GM12872 (cell line): ENCODE measurements at regions not wholly inside any gene's neighbourhood (a gene's known extent, or its start where the extent isn't known, plus 50 kb on each side); places are given as distances from the start of the nearest gene placed in this dataset.

ENCODE experiments used
- TF ChIP-seq, protein P1 (sequence below): IDR thresholded peaks from 3 replicates; pipeline ENCODE4 v1.5.1; 2011; ENCODE audit warnings: low read depth, mild to moderate bottlenecking, low read length, moderate library complexity; ENCODE audit not compliant: insufficient read depth

DNA sequence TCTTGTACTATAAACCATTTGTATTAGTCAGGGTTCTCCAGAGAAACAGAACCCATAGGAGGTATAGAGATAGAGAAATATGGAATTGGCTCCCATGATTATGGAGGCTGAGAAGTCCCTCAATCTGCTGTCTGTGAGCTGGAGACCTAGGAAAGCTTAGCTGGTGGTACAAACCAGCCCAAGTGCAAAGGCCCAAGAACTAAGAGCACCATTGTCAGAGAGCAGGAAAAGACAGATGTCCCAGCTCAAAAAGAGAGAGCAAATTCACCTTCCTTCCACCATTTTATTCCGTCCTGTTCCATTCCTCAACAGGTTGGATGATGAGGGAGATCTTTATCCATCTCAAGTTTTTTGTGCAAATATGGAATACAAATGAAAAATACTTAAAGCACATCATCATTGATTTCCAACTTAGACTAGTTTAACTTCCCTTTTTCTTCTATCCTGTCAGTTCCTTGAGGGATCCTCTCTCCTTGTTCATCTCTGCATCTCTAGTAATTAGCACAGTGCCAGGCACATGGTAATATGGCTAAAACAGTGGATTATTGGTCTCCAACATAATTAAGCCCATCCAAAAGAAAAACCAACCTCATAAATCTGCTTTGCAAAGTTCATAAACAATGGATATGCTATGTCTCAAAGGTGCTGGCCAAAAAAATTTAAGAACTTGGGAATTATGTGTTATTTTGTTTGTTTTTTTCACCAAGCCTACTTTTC, 83.1 kb upstream of the PIK3CG start:
- TF ChIP-seq, protein P1, sequence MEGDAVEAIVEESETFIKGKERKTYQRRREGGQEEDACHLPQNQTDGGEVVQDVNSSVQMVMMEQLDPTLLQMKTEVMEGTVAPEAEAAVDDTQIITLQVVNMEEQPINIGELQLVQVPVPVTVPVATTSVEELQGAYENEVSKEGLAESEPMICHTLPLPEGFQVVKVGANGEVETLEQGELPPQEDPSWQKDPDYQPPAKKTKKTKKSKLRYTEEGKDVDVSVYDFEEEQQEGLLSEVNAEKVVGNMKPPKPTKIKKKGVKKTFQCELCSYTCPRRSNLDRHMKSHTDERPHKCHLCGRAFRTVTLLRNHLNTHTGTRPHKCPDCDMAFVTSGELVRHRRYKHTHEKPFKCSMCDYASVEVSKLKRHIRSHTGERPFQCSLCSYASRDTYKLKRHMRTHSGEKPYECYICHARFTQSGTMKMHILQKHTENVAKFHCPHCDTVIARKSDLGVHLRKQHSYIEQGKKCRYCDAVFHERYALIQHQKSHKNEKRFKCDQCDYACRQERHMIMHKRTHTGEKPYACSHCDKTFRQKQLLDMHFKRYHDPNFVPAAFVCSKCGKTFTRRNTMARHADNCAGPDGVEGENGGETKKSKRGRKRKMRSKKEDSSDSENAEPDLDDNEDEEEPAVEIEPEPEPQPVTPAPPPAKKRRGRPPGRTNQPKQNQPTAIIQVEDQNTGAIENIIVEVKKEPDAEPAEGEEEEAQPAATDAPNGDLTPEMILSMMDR, result no peak

- TF ChIP-seq, protein P1, result no peak
Observed at GRCh38 chr7:106783286-106783685, 81.8 kb upstream of the PIK3CG start.

GRCh38 chr7:106788637-106789036, 76.4 kb upstream of the PIK3CG start:
- TF ChIP-seq, protein P1, result no peak

DNA sequence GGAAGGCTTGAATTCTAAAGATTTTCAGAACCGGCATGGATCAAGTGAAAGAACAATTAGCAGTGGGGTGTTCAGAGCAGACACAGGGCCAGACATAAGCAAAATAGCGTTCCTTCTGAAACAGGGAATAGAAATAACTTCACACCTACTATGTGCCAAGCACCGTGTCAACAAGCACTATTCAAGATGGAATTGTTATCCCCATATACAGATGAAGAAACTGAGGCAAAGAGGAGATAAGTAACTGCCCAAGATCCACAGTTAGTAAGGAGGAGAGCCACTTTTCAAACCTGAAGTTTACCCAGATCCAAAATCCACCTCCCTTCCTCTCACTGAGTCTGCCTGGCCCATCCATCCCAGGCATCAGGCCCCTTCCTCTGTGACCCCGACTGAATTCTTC, 73.6 kb upstream of the PIK3CG start:
- TF ChIP-seq, protein P1, result no peak

DNA sequence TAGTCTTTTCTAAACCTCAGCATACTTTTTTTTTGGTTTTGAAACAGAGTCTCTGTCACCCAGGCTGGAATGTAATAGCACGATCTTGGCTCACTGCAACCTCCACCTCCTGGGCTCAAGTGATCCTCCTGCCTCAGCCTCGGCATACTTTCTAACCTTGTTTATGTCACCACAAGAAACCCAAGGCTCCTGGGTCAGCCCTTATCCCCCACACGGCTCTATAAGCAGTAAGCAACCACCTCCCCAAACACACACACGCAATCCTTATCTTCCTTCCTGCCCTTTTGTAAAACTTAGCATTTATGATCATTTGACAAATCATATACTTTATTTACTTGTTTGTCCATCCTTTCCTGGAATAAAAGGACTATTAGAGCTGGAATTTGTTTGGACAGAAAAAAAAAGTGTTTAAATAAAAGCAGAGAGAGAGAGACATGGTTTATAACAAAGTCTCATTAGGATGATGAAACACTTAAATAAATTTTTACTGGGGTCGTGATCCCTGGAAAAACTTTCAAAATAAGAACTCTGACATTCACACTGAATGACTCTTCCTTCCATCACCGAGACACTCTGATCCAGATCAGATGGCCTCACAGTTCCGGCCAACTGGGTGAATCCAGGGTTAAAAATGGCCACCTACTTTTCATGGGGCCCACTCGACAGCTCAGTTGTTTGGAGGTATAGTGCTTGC, 72.7 kb upstream of the PIK3CG start:
- TF ChIP-seq, protein P1, result no peak

DNA sequence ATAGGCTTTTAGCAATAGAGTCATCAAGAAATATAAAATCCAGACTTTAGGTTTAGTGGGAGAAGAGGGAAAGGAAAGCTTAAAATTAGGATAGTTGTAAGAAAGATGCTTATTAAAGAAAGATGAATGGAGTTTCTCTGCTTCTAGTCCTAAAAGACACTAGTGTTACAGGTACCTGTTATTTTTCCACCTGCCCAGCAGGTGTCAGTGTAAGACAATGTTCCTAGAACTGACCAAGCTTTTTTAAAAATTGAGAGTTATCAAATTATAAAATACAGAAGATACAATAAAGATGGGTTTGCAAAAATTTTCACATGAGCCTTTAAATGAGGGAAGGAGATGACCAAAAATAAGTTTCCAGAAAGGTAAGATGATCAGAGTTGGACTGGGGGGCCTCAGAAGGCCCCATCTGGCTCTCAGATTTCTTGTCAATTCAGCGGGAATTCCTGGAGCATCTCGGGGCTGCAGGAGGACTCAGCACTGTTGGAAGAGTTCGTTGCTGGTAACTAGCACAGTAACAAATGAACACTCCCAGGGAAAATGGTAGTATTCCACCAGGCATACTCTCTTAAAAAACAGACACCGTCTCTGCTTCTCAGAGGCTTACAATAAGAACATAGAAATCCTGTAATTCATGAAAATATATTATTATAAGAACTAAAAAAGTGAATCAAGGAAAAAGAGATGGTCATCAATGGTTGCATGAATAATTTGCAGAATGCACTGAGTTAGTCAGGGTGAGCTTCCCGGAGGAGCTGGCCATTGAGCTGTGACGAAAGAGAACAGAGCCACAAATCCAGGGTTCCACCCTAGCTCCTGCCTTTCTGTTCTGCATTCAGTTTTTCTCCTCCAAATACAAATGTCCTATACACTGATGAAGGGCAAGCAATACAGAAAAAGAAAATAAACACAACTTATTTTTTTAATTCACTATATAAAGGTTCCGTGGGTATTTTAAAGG, 71.8 kb upstream of the PIK3CG start:
- TF ChIP-seq, protein P1, result peak; percentile 63

GRCh38 chr7:106794276-106795083, 70.6 kb upstream of the PIK3CG start:
- TF ChIP-seq, protein P1, result no peak
